GM19238 (cell line): ENCODE measurements at regions not wholly inside any gene's neighbourhood (a gene's known extent, or its start where the extent isn't known, plus 50 kb on each side); places are given as distances from the start of the nearest gene placed in this dataset.

Experiments
- DNase-seq: peaks from one replicate; pipeline ENCODE4 v3.0.0; 2011; ENCODE audit warnings: low spot score; ENCODE audit not compliant: insufficient read length

DNA sequence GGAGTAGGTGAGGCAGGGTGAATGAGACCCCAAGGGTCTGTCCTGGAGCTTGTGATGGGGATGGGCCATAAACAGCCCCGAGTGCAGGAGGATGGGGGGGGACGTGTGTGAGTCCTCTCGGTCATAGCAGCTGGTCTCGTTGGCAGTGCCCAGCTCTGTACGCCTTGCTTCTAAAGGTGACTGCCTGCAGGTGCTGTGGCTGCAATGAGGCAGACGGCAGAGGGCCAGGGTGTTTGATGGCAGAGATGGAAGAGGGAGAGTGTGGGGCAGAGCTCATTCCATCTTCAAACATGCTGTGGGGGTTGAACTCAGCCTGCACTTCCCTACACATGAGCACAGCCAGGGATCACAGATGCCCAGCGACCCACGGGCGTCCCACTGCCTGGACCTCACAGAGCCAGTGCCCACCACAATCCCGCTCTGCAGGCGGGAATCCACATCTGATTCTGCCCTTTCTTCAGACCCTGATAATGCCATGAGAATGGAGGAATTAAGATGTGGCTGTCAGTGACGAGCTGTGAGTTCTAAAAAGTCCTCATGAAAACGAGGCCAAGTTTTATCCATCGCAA is 123.3 kb upstream of the CDH4 start:
- DNase-seq = no peak

DNA sequence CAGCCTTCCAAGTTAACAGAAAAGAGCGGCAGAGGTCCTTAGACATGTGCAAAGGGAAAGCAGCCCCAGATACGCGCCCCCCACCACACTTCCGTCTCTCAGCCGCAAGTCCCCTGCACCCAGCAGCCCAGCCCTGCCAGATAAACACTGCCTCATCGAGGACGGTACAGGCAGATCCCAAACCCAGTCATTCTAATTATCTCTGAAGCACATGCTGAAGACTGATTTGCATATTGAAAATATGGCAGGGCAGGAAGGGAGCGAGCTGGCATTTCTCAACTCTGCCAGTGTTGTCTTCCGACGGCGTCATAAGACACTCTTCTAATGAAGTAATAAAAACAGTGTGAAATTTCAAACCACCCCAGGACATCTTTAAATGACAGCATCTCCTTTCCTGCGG is 122.8 kb upstream of the CDH4 start:
- DNase-seq = no peak

DNA sequence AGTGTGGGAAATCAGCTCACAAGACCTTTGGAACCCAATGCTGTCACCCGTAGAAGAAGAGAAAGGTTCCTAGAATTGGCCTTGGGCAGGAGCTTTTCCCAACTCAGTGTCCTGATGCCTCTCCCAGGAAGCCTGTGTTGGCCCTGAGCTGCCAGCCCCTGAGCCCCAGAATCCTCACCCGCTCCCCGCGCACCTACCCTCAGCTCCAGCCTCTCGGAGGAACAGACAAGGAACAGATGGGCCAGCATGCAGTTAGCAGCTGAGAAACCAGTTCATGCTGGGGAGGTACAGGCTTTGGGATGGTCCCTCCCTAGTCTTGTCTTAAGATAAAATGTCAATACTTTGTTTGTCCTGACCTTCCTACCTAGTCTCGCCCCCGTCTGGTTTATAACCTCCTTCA is 121.9 kb upstream of the CDH4 start:
- DNase-seq = no peak

DNA sequence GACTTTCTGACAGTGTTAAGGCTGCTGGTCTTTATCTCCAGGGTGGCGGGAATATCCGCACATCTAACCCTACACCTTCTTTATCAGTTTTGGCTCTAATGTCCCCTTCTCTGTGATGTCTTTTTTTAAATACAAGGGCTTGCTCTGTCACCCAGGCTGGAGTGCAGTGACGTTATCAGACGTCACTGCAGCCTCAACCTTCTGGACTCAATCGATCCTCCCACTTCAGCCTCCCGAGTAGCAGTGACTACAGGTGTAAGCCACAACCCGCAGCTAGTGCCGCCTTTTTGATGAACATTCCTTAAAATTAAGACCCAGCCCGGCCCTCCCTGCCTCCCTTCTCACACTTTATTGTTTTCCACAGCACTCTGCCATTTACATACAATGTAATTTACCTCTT is 120.1 kb upstream of the CDH4 start:
- no peak for DNase-seq

DNA sequence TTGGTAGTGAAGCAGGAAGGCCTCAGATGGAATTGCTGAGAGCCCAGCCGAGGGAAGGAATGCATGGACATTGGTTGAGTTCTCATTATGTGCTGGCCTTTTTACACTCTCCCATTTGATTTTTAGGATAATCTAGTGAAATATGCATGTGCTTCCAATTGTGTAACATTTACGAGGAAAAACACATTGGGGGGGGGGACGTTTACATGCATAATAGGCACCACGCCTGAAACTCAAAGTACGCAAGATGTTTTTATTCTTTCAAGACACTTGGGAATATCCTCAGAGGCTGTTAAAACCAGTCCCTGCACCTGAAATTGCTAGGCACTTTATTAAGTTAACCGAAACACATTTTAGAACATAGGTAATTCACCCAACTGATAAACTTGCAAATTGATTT is 118.5 kb upstream of the CDH4 start:
- no peak for DNase-seq

DNA sequence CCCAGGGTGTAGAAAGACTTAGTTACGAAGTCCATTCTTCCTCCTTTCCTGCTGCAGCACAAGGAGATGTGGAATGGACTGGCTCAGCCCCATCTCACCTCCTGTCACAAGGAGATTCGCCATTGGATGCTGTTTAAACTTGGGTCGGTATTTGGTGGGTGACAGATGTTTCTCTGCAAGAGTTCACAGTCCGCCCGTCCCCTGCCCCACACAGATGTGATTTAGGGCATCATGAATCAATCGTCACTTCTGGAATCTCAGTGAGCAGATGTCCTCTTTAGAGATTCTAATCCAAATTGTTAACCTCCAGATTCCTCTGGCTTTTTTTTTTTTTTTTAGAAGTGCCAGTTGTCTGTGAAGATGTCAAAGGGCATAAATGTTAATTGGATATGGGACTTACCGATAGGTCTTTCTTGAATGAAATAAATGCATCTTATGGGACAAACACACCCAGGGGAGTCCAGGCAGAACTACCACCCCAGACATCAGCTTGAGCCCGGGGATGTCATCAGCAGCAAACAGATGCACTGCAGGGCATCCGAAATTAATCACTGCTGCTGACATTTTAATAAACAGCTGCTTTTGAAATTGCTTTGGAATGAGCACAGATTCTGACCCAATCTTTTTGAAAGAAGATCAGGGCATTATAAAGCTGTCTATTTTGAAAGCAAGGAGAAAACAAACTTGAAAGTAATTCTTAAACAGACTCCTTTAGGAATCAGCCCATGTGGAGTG is 117.6 kb upstream of the CDH4 start:
- no peak for DNase-seq

DNA sequence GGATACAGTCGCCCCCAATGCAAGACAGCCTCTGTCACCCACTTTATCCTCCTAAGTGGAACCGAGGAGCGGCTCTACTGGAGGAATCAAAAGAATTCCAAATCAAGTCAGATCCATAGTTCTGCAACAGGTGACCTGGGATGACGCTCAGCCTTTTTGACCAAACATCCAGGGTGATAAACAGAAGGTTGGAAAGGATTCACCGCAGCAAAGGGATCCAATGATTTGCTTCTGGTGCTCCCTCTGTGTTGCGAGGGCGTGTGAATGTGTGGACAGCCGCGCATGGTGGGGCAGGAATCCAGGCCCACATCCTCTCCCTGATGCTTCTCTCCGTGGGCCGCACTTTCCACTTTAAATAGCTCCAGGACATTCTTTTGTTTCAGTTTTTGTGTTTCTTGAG is 116.8 kb upstream of the CDH4 start:
- no peak for DNase-seq

DNA sequence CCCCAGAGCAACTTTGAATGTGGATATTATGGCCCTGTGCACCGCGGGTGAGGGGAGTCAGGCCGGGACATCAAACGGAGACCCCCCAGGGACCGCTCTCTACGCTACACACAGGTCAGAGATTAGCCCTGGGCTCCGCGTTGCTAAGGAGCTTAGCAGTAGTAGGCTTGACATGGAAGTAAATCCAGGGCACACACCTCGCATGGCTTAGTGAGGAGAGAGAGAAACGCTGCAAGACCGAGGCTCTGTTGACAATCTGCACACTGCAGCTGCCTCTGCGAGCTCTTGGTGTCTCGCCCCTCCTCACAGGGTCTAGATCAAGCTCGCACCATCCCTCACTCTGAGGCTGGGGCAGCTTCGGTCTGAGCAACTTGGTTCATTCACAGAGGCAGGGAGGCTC is 116.1 kb upstream of the CDH4 start:
- DNase-seq = no peak

DNA sequence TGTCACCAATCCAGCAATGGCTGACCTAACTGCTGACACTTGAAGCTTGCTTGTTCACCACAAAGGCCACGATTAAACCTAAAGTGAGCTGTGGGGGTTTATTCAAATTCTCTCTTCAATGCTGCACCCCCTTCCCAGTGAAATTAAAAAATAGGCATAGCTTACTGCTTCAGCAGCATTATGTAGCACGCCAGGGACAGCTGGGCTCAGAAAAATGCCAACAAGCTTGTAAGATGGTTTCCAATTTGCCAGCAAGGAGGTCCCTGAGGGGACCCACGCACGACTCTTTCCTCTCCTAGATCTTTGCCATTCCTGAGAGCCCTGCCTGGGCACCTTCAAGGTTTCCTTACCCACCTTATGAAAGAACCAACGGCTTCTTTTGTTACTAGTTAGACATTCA is 113.5 kb upstream of the CDH4 start:
- no peak for DNase-seq

DNA sequence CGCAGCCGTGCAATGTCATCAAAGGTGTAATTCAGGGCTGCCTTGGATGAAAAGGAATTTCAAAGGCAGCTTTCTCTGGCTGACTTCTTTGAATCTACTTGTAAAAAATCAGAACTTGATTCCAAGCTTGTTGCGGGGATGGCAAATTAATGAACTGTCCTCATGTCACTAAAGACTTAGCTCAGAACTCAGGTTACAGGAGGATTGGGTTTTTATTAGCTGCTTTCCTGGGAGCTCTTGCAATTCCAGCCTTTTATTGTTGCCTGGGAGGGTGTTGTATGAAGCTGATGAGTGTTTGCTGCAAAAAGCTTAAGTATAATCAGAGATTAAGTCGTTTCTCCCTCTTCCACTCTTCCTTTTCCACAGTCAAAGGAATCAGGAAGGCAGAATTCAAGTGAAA is 113.0 kb upstream of the CDH4 start:
- DNase-seq = no peak

DNA sequence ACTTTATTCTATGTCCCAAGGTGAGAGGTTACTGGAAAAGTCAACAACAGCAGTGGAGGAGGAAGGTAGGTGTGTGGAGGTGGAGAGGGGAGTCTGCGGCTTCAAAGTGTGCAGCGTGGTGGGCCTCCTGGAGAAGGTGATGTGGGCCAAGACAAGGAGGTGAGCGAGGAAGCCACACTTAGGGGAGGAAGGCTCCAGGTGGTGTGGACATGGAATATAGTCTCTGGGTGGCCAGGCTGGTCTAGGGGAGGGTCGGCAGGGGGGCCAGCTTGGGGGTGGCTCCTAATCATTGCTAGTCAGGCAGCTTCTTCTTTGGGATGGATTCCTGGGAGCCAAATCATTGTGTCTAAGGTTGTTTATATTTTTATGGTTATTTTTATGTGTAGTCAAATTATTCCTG is 111.5 kb upstream of the CDH4 start:
- DNase-seq = no peak

DNA sequence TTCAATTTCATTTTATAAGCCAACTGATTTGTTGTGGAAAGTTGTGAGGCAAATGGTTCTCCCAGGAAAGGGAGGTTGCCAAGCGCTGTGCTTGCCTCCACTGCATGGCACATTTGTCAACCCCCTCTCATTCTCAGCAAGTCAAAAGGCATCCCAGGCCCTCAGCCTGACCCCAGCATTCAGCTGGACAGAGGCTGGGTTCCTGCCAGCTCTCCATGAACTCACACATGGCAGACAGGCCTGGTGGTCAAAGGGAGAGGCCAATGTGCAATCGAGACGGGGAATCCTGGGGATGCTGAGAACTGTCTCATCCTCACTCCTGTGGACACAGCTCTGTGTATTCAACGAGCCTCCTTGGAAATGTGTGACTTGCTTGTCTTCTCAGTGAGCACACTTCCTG is 106.0 kb upstream of the CDH4 start:
- DNase-seq = no peak

DNA sequence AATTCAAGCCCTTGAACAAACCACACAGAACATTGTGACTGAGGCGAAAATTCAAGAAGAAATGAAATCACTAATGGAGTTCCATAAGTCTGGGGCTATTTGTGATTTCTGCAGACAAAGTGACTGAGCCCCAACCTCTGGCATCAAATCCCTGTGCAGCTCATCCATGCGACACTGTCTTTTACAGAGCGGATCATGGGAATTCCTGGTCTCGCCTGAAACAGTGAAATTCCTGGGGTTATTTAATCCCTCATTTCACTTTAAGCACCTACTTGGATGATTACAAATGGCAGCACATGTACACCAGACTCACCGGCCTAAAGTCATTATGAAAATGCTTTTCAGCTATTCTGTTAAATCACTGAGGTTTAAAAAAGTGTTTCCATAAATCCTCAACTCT is 102.4 kb upstream of the CDH4 start:
- no peak for DNase-seq

DNA sequence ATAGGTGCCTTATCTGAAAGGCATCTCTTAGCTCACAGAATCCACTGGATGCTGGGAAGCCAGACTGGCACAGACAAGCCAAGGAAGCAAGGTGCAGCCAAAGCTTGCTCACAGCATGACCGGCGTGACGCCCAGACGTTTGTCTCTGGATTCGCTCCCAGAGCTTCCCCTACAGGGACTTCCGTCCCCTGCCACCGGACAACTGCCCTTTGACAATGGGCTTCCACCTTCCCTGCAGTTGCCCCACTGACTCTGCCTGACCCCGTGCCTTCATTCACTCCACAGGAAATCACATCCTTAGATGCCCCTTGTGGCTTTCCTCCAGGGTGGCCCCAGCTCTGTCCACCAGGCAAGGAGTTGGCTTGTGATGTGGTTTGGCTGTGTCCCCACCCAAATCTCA is 94.8 kb upstream of the CDH4 start:
- DNase-seq = no peak

DNA sequence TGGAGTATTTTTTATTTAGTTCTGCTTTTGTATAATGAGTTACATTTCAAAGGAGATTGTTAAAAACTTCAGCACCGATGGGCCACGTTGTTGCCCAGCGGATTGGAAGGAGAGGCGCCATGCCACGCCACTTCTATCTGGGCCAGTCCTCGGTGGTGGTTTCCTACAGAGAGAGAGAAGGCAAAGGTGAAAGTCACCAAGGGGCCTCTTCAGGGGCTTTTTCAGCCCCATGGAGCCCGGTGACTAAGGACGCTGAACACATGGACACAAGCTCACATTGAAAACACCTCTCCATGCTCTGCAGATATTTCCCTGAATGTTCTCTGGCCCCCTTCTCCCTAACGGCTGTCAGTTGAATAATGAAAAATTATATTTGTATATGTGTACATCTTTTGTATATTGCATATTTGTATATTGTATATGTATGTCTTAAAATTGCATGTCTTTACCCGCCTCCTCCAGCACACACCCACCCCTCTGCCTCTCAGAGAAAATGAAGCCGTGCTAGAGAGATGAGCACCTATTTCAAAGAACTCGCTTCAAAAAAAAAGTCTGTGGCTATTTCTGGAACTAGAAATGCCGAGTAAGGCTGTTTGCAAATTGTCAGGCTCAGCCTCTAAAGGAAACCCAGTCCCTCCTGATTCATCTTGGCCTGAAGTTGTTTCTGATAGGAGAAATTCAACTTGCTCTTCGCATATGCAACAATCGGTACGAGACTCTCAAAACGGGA is 91.9 kb upstream of the CDH4 start:
- no peak for DNase-seq

DNA sequence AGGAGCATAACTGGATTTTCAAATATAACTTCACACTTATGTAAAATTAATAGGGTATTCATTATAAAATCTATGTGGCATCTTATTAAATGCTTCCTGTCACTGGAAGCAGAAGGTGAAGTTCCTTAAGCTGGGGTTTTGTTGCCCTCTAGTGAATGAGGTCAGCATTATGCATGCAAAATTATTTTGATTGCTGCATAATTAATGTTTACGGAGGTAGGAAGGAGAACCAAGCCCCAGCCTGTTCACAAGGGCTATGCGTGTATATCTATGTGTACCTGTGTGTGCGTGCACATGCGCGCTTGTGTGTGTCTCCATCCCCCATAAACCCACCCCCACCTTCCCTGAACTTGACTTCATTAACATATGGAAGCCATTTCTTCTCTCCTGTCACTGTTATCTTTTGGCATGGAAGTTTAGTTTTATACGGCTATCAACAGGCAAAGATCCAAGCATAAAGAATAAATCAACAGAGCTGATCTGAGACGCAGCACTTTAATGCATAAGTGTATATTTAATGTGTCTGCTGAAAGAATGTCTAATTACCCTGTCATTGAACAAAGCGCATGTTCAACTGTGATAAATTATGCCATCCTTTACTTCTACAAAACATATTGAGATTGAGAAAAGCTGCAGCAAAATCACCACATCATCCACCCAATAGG is 90.2 kb upstream of the CDH4 start:
- no peak for DNase-seq

DNA sequence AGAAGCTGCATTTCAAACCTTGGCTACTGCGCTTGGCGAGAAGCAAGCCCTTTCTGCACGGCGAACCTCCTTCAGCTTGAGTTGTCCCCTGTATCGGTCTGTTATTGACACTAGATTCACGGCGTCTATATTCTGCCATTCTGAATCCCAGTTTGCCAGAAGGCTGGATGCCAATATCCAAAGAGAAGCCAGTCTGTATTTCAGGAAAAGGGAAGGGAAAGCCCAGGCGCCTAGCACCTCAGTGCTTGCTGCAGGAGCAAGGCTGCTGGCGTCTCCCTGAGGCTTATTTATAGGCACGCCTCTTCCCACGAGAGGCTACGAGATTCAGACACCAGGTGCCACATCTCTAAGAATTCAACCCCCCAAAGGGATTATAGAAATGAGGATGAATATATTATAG is 89.6 kb upstream of the CDH4 start:
- no peak for DNase-seq

DNA sequence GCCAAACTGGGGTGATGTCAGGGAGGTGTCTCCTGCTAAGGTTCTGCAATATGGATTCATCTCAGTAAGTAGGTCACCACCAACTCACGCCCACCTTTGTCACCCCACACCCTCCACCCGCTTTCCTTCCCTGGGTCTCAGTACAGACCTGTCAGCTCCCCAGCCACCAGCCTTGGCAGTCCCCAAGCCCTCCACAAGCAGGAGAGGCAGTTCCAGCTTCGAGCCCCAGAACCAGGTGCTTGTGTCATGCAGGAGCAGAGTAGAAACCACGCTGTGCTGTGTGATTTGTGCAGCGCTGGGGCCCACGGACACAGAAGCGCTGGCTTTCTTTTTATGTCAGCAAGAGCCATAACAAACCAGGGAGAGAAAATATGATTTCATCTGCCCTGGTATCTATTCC is 89.0 kb upstream of the CDH4 start:
- no peak for DNase-seq

DNA sequence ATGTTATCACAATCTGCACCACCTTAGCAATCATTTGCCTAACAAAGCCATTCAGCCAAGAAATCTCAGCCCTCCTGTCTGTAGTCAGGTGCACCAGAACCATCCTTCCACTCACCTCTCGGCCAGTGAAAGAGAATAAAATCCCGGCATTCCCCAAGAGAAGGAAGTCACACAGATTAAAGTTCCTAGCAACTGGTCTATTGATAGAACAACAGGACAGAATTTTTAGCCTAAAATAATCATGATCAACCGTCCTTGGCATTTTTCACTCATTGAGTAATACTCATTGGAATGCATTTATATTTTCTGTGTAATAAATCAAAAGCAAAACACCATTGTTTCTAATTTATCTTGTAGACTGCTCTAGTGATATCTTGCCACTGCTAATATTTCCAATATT is 85.7 kb upstream of the CDH4 start:
- no peak for DNase-seq

DNA sequence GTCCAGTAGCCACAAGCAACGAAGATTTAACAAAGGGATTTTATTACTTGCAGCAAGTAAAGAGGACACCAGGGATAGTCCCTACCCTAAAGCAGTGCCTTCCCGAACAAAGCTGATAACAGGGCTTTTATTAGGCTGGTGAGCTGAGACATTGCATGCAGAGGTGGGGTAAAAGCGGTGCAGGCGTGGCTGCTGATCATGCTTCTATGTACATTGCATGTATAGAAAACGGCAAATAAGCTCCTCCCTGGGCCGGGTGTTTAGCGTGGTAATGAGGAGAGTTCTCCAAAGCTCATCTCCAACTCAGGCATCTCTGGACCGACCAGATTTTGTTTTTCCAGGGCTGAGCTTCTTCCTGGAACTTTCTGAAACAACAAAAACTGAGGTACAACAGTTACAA is 83.5 kb upstream of the CDH4 start:
- DNase-seq = no peak

DNA sequence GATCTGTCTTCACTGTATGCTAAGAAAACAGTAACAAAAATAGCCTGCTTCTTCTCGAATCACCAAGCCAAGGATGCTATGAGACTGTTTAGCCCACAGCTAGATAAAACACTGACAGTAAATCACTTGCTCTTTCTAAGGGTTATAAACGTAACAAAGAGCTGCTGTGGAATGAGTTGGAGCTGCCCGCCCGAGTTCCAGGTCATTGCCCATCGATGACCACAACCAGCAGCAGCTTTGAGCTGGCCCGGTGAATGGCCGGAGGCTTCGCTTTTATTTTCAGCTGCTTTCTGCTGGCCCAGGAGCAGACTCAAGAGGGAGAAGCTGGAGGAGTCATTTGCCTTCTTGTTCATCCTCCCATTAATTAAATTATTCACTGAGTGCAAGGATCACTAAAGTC is 82.2 kb upstream of the CDH4 start:
- DNase-seq = no peak

DNA sequence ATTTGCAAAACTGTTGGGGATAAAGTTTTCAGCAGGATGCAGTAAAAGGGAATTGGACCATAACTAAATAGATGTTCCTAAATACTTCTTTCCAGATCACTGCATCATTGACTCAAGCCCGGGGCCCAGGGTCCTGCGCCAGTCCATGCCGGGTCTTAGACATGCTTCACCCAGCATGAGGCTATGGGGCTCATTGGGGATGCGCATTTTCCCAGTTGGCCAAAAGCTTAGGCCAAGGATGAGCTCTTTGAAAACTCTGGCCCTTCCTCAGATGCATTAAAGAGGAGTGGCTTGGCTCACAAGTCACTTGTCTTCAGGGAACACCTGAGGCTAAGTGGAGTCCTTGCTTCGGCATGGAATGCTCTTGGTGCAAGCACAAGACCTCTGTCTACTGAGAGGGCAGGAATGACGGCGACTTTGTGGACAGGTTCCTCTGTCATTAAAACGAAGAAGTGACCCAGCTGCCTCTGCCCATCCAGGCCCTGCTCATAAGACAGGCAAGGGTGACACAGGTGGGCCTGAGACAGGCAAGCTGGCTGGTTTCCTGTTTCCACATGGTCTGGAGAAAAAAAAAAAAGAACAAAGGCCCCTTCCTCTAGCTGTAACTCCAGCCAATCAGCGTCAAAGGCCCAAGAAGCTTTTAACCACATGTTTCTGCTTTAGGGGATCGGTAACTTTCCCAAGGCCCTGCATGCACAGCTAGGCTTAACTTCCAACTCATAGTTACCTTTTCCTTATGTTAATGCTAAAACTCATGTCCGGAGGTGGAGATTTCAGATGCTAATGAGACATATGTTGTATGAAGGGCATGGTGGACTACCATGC is 81.4 kb upstream of the CDH4 start:
- DNase-seq = no peak
